ENCODE measurements at regions not wholly inside any gene's neighbourhood (a gene's known extent, or its start where the extent isn't known, plus 50 kb on each side); places are given as distances from the start of the nearest gene placed in this dataset.
"Not testable (repeated sequence)": the region's sequence is repeated elsewhere in the genome, so short reads cannot be mapped to it uniquely, and the experiment has no call there.

- DNase-seq: no peak
These were observed 837.0 kb downstream of the DNAH5 start for GRCh38 chr5:13107537-13107936.

GRCh38 chr5:13081116-13081515 lies 863.4 kb downstream of the DNAH5 start:
- Mint-ChIP-seq H3K27me3 (ENCODE audit: unreplicated experiment) (no peaks in the 10 kb centered on the region), H3K4me3 (ENCODE audit: unreplicated experiment) (no peak overlapping the region), H3K9me3 (ENCODE audit: unreplicated experiment) (no peaks in the 10 kb centered on the region), H3K27ac (ENCODE audit: unreplicated experiment) (no peak overlapping the region), H3K36me3 (ENCODE audit: unreplicated experiment) (no peaks in the 10 kb centered on the region), H3K4me1 (ENCODE audit: low read depth, unreplicated experiment) (no peaks in the 10 kb centered on the region)
- TF ChIP-seq CTCF (IDR thresholded peaks at IDR 0.05; ENCODE audit: partially characterized antibody, unreplicated experiment): no peak
- peak; percentile 12 for DNase-seq

More at GRCh38 chr5:13107537-13107936, 837.0 kb downstream of the DNAH5 start:
- Mint-ChIP-seq H3K9me3 (ENCODE audit: unreplicated experiment) (no peaks in the 10 kb centered on the region), H3K4me1 (ENCODE audit: low read depth, unreplicated experiment) (no peaks in the 10 kb centered on the region), H3K27ac (ENCODE audit: unreplicated experiment) (no peak overlapping the region), H3K36me3 (ENCODE audit: unreplicated experiment) (no peaks in the 10 kb centered on the region), H3K27me3 (ENCODE audit: unreplicated experiment) (no peaks in the 10 kb centered on the region), H3K4me3 (ENCODE audit: unreplicated experiment) (no peak overlapping the region)
- TF ChIP-seq CTCF (IDR thresholded peaks at IDR 0.05; ENCODE audit: partially characterized antibody, unreplicated experiment): no peak

GRCh38 chr5:13072936-13073335 lies 871.6 kb downstream of the DNAH5 start:
- not testable (repeated sequence) for H3K4me1 Mint-ChIP-seq (ENCODE audit: low read depth, unreplicated experiment); H3K9me3 Mint-ChIP-seq (ENCODE audit: unreplicated experiment); H3K27ac Mint-ChIP-seq (ENCODE audit: unreplicated experiment); H3K36me3 Mint-ChIP-seq (ENCODE audit: unreplicated experiment); H3K4me3 Mint-ChIP-seq (ENCODE audit: unreplicated experiment); H3K27me3 Mint-ChIP-seq (ENCODE audit: unreplicated experiment); DNase-seq

- Mint-ChIP-seq H3K9me3 (ENCODE audit: unreplicated experiment) (no peaks in the 10 kb centered on the region), H3K4me1 (ENCODE audit: low read depth, unreplicated experiment) (no peaks in the 10 kb centered on the region), H3K27ac (ENCODE audit: unreplicated experiment) (no peak overlapping the region), H3K36me3 (ENCODE audit: unreplicated experiment) (no peaks in the 10 kb centered on the region), H3K4me3 (ENCODE audit: unreplicated experiment) (no peak overlapping the region), H3K27me3 (ENCODE audit: unreplicated experiment) (no peaks in the 10 kb centered on the region)
- TF ChIP-seq CTCF (IDR thresholded peaks at IDR 0.05; ENCODE audit: partially characterized antibody, unreplicated experiment): no peak
- no peak for DNase-seq
These were observed 881.4 kb downstream of the DNAH5 start for GRCh38 chr5:13063088-13063487.

- TF ChIP-seq CTCF (IDR thresholded peaks at IDR 0.05; ENCODE audit: partially characterized antibody, unreplicated experiment): no peak
- H3K4me3 Mint-ChIP-seq (ENCODE audit: unreplicated experiment): no peak overlapping the region
- H3K9me3 Mint-ChIP-seq (ENCODE audit: unreplicated experiment): no peaks in the 10 kb centered on the region
- H3K27me3 Mint-ChIP-seq (ENCODE audit: unreplicated experiment): no peaks in the 10 kb centered on the region
- H3K27ac Mint-ChIP-seq (ENCODE audit: unreplicated experiment): no peak overlapping the region
- H3K36me3 Mint-ChIP-seq (ENCODE audit: unreplicated experiment): no peaks in the 10 kb centered on the region
- DNase-seq: no peak
- H3K4me1 Mint-ChIP-seq (ENCODE audit: low read depth, unreplicated experiment): no peaks in the 10 kb centered on the region
These were observed 898.5 kb downstream of the DNAH5 start for GRCh38 chr5:13045897-13046551.
